ENCODE measurements at regions not wholly inside any gene's neighbourhood (a gene's known extent, or its start where the extent isn't known, plus 50 kb on each side); places are given as distances from the start of the nearest gene placed in this dataset.

GRCh38 chr5:107020626-107021025 lies 650.1 kb downstream of the EFNA5 start:
- H3K27me3 ChIP-seq (replicated peaks; ENCODE audit: insufficient read depth) = no peaks in the 10 kb centered on the region
- H3K36me3 ChIP-seq = no peaks in the 10 kb centered on the region
- no peak overlapping the region for H3K27ac ChIP-seq
- no peak for DNase-seq (ENCODE audit: low spot score)
- H3K9me3 ChIP-seq = no peaks in the 10 kb centered on the region
- H3K4me1 ChIP-seq (replicated peaks) = no peaks in the 10 kb centered on the region
- H3K4me3 ChIP-seq = no peak overlapping the region
- intact Hi-C loops (cut with DNase I) = no loop called here
- no peak for TF ChIP-seq CTCF (IDR thresholded peaks at IDR 0.05)
- no peak for TF ChIP-seq POLR2A (IDR thresholded peaks at IDR 0.05)
- TF ChIP-seq POLR2AphosphoS5 (IDR thresholded peaks at IDR 0.05) = no peak
- 81% methylated on average over 2 of the region's 2 CpGs for WGBS

- H3K27ac ChIP-seq = no peak overlapping the region
- intact Hi-C loops (cut with DNase I) = no loop called here
- WGBS = 100% methylated on average over 1 of the region's 1 CpG
- H3K27me3 ChIP-seq (replicated peaks; ENCODE audit: insufficient read depth) = no peaks in the 10 kb centered on the region
- H3K9me3 ChIP-seq = no peaks in the 10 kb centered on the region
- no peak for DNase-seq (ENCODE audit: low spot score)
- no peaks in the 10 kb centered on the region for H3K4me1 ChIP-seq (replicated peaks)
- TF ChIP-seq POLR2A (IDR thresholded peaks at IDR 0.05) (no peak), CTCF (IDR thresholded peaks at IDR 0.05) (no peak), POLR2AphosphoS5 (IDR thresholded peaks at IDR 0.05) (no peak)
- H3K36me3 ChIP-seq = no peaks in the 10 kb centered on the region
- no peak overlapping the region for H3K4me3 ChIP-seq
Measured at GRCh38 chr5:107017616-107018015, 653.1 kb downstream of the EFNA5 start.

GRCh38 chr5:107012371-107012770 lies 658.4 kb downstream of the EFNA5 start:
- intact Hi-C loops (cut with DNase I) = no loop called here
- 96% methylated on average over 10 of the region's 10 CpGs for WGBS
- Histone ChIP-seq H3K36me3 (no peaks in the 10 kb centered on the region), H3K27ac (no peak overlapping the region), H3K9me3 (no peaks in the 10 kb centered on the region), H3K4me1 (replicated peaks) (no peaks in the 10 kb centered on the region), H3K27me3 (replicated peaks; ENCODE audit: insufficient read depth) (no peaks in the 10 kb centered on the region), H3K4me3 (no peak overlapping the region)
- no peak for DNase-seq (ENCODE audit: low spot score)
- TF ChIP-seq POLR2A (IDR thresholded peaks at IDR 0.05) (no peak), CTCF (IDR thresholded peaks at IDR 0.05) (no peak), POLR2AphosphoS5 (IDR thresholded peaks at IDR 0.05) (no peak)

GRCh38 chr5:107011605-107012004 lies 659.1 kb downstream of the EFNA5 start:
- H3K9me3 ChIP-seq = no peaks in the 10 kb centered on the region
- no peak overlapping the region for H3K4me3 ChIP-seq
- H3K27me3 ChIP-seq (replicated peaks; ENCODE audit: insufficient read depth) = no peaks in the 10 kb centered on the region
- no peak for DNase-seq (ENCODE audit: low spot score)
- no peaks in the 10 kb centered on the region for H3K4me1 ChIP-seq (replicated peaks)
- no peaks in the 10 kb centered on the region for H3K36me3 ChIP-seq
- TF ChIP-seq POLR2A (IDR thresholded peaks at IDR 0.05) (no peak), CTCF (IDR thresholded peaks at IDR 0.05) (no peak), POLR2AphosphoS5 (IDR thresholded peaks at IDR 0.05) (no peak)
- intact Hi-C loops (cut with DNase I) = no loop called here
- no peak overlapping the region for H3K27ac ChIP-seq
- WGBS = 90% methylated on average over 7 of the region's 7 CpGs

GRCh38 chr5:107010060-107010459 lies 660.7 kb downstream of the EFNA5 start:
- 88% methylated on average over 6 of the region's 6 CpGs for WGBS
- intact Hi-C loops (cut with DNase I) = no loop called here
- TF ChIP-seq CTCF (IDR thresholded peaks at IDR 0.05) (no peak), POLR2AphosphoS5 (IDR thresholded peaks at IDR 0.05) (no peak), POLR2A (IDR thresholded peaks at IDR 0.05) (no peak)
- no peaks in the 10 kb centered on the region for H3K4me1 ChIP-seq (replicated peaks)
- DNase-seq (ENCODE audit: low spot score) = no peak
- H3K9me3 ChIP-seq = no peaks in the 10 kb centered on the region
- H3K27me3 ChIP-seq (replicated peaks; ENCODE audit: insufficient read depth) = no peaks in the 10 kb centered on the region
- no peak overlapping the region for H3K27ac ChIP-seq
- H3K36me3 ChIP-seq = no peaks in the 10 kb centered on the region
- no peak overlapping the region for H3K4me3 ChIP-seq
